B cell (primary cell): ENCODE measurements at regions not wholly inside any gene's neighbourhood (a gene's known extent, or its start where the extent isn't known, plus 50 kb on each side); places are given as distances from the start of the nearest gene placed in this dataset.

ENCODE experiments used
- CTCF ChIP-seq: fragments of 200-600 bp; IDR thresholded peaks from one replicate; pipeline ENCODE4 v1.8.0; 2022; ENCODE audit warnings: antibody characterized with exemption, mild to moderate bottlenecking
- EZH2 ChIP-seq: IDR thresholded peaks from 2 replicates; pipeline ENCODE4 v1.6.1; 2012; ENCODE audit warnings: borderline replicate concordance, low read depth, mild to moderate bottlenecking, moderate library complexity, low read length; ENCODE audit not compliant: insufficient read depth, poor library complexity, severe bottlenecking

GRCh38 chr2:36134281-36134680 lies 221.3 kb upstream of the CRIM1 start:
- no peak for TF ChIP-seq CTCF
- no peak for TF ChIP-seq EZH2
